ENCODE measurements at regions not wholly inside any gene's neighbourhood (a gene's known extent, or its start where the extent isn't known, plus 50 kb on each side); places are given as distances from the start of the nearest gene placed in this dataset.

DNA sequence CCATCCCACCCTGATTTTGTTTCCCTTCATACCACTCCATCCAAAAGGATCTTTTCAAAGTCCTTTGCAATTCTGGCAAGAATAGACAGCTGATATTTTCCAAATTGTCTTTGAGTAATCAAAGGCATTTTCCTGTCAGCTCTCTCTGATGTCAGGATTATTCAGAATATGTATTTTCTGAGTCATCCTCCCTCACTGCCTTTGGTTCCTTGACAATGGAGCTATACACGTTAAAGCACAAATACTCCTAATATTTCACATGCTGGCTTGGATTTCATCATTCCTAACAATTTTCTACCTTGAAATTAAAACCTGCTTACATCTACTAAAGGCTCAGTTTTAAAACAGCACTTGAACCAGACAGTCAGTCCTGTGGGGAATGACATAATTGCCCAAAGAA, 379.4 kb downstream of the GADD45G start:
- TF ChIP-seq POLR2A (IDR thresholded peaks at IDR 0.05; ENCODE audit: low read length), result no peak
- TF ChIP-seq GATA1 (IDR thresholded peaks at IDR 0.05; ENCODE audit: low read depth, low read length), result no peak
